Gastrocnemius medialis (tissue), 4 donors: ENCODE measurements at regions not wholly inside any gene's neighbourhood (a gene's known extent, or its start where the extent isn't known, plus 50 kb on each side); places are given as distances from the start of the nearest gene placed in this dataset.

Experiments
- POLR2A ChIP-seq, 2 donors: fragments of 450-650 bp; IDR thresholded peaks; one replicate each; pipeline ENCODE4 v1.6.1; 2017; ENCODE audit warnings: antibody characterized with exemption in 2 of 2, mild to moderate bottlenecking in 2 of 2, moderate library complexity in 2 of 2
- TF ChIP-seq, protein P1 (sequence below), 5 experiments: fragments of 450-650 bp in 3 of 5; fragments of 200-600 bp in 2 of 5; sonication (generic) in 2 of 5; IDR thresholded peaks in 4 of 5; conservative IDR thresholded peaks in 1 of 5; 1 replicate in 4 of 5; 2 replicates in 1 of 5; pipeline ENCODE4 v1.5.1; 2016 to 2019; ENCODE audit warnings: antibody characterized with exemption in 5 of 5, mild to moderate bottlenecking in 3 of 5, moderate library complexity in 3 of 5

DNA sequence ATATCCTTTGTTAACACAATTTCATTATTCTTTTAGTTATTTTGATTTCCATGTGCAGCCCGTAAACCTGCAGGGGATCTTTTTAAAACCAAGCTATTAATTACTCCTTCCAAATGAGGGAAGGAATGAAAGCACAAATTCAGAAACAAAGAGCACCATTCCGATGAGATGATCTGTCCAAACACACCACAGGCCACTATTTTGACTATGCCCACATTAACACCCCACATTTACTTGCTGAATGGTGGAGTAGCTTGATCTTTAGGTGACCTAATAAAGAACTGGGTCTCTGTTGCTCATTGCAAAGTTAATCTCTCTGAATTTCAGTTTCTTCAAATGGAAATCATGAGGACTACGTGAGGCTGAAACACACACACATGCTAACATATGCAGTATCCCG is 218.0 kb downstream of the IRS1 start:
- TF ChIP-seq, protein P1, sequence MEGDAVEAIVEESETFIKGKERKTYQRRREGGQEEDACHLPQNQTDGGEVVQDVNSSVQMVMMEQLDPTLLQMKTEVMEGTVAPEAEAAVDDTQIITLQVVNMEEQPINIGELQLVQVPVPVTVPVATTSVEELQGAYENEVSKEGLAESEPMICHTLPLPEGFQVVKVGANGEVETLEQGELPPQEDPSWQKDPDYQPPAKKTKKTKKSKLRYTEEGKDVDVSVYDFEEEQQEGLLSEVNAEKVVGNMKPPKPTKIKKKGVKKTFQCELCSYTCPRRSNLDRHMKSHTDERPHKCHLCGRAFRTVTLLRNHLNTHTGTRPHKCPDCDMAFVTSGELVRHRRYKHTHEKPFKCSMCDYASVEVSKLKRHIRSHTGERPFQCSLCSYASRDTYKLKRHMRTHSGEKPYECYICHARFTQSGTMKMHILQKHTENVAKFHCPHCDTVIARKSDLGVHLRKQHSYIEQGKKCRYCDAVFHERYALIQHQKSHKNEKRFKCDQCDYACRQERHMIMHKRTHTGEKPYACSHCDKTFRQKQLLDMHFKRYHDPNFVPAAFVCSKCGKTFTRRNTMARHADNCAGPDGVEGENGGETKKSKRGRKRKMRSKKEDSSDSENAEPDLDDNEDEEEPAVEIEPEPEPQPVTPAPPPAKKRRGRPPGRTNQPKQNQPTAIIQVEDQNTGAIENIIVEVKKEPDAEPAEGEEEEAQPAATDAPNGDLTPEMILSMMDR (IDR thresholded peaks at IDR 0.05 in 4 of 5, conservative IDR thresholded peaks at IDR 0.05 in 1 of 5): no peak
- TF ChIP-seq POLR2A (IDR thresholded peaks at IDR 0.05): no peak
